ENCODE measurements at regions not wholly inside any gene's neighbourhood (a gene's known extent, or its start where the extent isn't known, plus 50 kb on each side); places are given as distances from the start of the nearest gene placed in this dataset.

GRCh38 chr16:55115506-55115905 is 184.8 kb downstream of the IRX5 start:
- TF ChIP-seq CTCF (conservative IDR thresholded peaks at IDR 0.05 in 1 of 2, IDR thresholded peaks at IDR 0.05 in 1 of 2; ENCODE audit: extremely low read depth in 1 of 2, insufficient read depth in 1 of 2, low read depth in 1 of 2, low read length in 2 of 2) = no peak
- TF ChIP-seq EZH2 (IDR thresholded peaks at IDR 0.05; ENCODE audit: borderline replicate concordance, low read length) = no peak
